Neural cell (in vitro differentiated cells): ENCODE measurements at regions not wholly inside any gene's neighbourhood (a gene's known extent, or its start where the extent isn't known, plus 50 kb on each side); places are given as distances from the start of the nearest gene placed in this dataset.

Source experiments
- H2AFZ ChIP-seq: fragments of 200-600, 300-800 bp; sonication (generic), shearing (Covaris generic); 2 replicates; pipeline ENCODE4 v1.6.0; 2014; ENCODE audit warnings: low read depth, mild to moderate bottlenecking, antibody characterized with exemption, low read length, moderate library complexity
- H3F3A ChIP-seq: fragments of 200-600 bp; shearing (Covaris generic); 2 replicates; pipeline ENCODE4 v1.6.1; 2016; ENCODE audit warnings: mild to moderate bottlenecking, moderate library complexity, mixed read lengths, antibody characterized with exemption, low read length; ENCODE audit not compliant: insufficient read depth, poor library complexity, severe bottlenecking
- H3K27ac ChIP-seq: fragments of 200-600, 300-800 bp; sonication (generic), shearing (Covaris generic); 2 replicates; pipeline ENCODE4 v1.5.1; 2014; ENCODE audit warnings: mild to moderate bottlenecking, low read length, moderate library complexity
- H3K27me3 ChIP-seq: fragments of 300-800, 200-600 bp; sonication (generic), shearing (Covaris generic); 2 replicates; pipeline ENCODE4 v1.6.0; 2014; ENCODE audit warnings: mild to moderate bottlenecking, low read depth, low read length, moderate library complexity; ENCODE audit not compliant: insufficient read depth
- H3K36me3 ChIP-seq: fragments of 300-800, 200-600 bp; sonication (generic), shearing (Covaris generic); 2 replicates; pipeline ENCODE4 v1.5.1; 2014; ENCODE audit warnings: mild to moderate bottlenecking, antibody characterized with exemption, low read length, moderate library complexity; ENCODE audit not compliant: insufficient read depth
- H3K4me2 ChIP-seq: fragments of 300-800, 200-600 bp; sonication (generic), shearing (Covaris generic); 2 replicates; pipeline ENCODE4 v1.6.0; 2014; ENCODE audit warnings: mild to moderate bottlenecking, low read length
- H3K4me3 ChIP-seq: fragments of 300-800, 200-600 bp; sonication (generic), shearing (Covaris generic); 2 replicates; pipeline ENCODE4 v1.5.1; 2014; ENCODE audit warnings: mild to moderate bottlenecking, low read length, moderate library complexity
- H3K79me2 ChIP-seq: fragments of 200-600 bp; shearing (Covaris generic); replicated peaks from 2 replicates; pipeline ENCODE4 v1.6.0; 2014; ENCODE audit warnings: mild to moderate bottlenecking, low read length, moderate library complexity; ENCODE audit not compliant: insufficient read depth
- H3K9ac ChIP-seq: fragments of 300-800, 200-600 bp; sonication (generic), shearing (Covaris generic); 2 replicates; pipeline ENCODE4 v1.6.1; 2016; ENCODE audit warnings: mild to moderate bottlenecking, low read length, mixed read lengths
- H3K9me2 ChIP-seq: fragments of 200-600 bp; shearing (Covaris generic); 2 replicates; pipeline ENCODE4 v1.6.1; 2016; ENCODE audit warnings: mild to moderate bottlenecking, low read length, mixed read lengths; ENCODE audit not compliant: insufficient read depth
- H3K9me3 ChIP-seq: fragments of 200-600, 300-800 bp; sonication (generic), shearing (Covaris generic); 2 replicates; pipeline ENCODE4 v1.6.1; 2016; ENCODE audit warnings: mild to moderate bottlenecking, mixed run types, low read length, moderate library complexity, mixed read lengths
- H4K20me1 ChIP-seq: fragments of 200-600 bp; shearing (Covaris generic); 2 replicates; pipeline ENCODE4 v1.6.1; 2016; ENCODE audit warnings: mild to moderate bottlenecking, mixed run types; ENCODE audit not compliant: insufficient read depth
- CTCF ChIP-seq: fragments of 450-650 bp; IDR thresholded peaks from 2 replicates; pipeline ENCODE4 v1.5.1; 2014; ENCODE audit warnings: antibody characterized with exemption, mild to moderate bottlenecking, moderate library complexity; ENCODE audit not compliant: poor library complexity, severe bottlenecking
- EP300 ChIP-seq: fragments of 450-650 bp; conservative IDR thresholded peaks from 2 replicates; pipeline ENCODE4 v1.6.1; 2014; ENCODE audit warnings: antibody characterized with exemption, mild to moderate bottlenecking, moderate library complexity; ENCODE audit not compliant: poor library complexity, severe bottlenecking
- EZH2 ChIP-seq: fragments of 200-600, 300-800 bp; shearing (Covaris generic), sonication (generic); IDR thresholded peaks from 2 replicates; pipeline ENCODE4 v1.6.1; 2014; ENCODE audit warnings: antibody characterized with exemption, low read length, borderline replicate concordance, mild to moderate bottlenecking; ENCODE audit not compliant: insufficient read depth, poor library complexity, severe bottlenecking
- MXI1 ChIP-seq: fragments of 450-650 bp; conservative IDR thresholded peaks from 2 replicates; pipeline ENCODE4 v1.6.1; 2014; ENCODE audit warnings: antibody characterized with exemption, mild to moderate bottlenecking; ENCODE audit not compliant: poor library complexity, severe bottlenecking
- POLR2AphosphoS5 ChIP-seq: IDR thresholded peaks from 2 replicates; pipeline ENCODE4 v1.6.1; 2012
- RAD21 ChIP-seq: fragments of 450-650 bp; conservative IDR thresholded peaks from 2 replicates; pipeline ENCODE4 v1.6.1; 2014; ENCODE audit warnings: antibody characterized with exemption, mild to moderate bottlenecking, moderate library complexity
- REST ChIP-seq: IDR thresholded peaks from 2 replicates; pipeline ENCODE4 v1.6.1; 2012; ENCODE audit warnings: borderline replicate concordance
- SMC3 ChIP-seq: fragments of 450-650 bp; conservative IDR thresholded peaks from 2 replicates; pipeline ENCODE4 v1.6.1; 2014; ENCODE audit warnings: antibody characterized with exemption, mild to moderate bottlenecking, moderate library complexity; ENCODE audit not compliant: poor library complexity
- TAF1 ChIP-seq: IDR thresholded peaks from 2 replicates; pipeline ENCODE4 v1.6.1; 2012; ENCODE audit warnings: low read depth

- Histone ChIP-seq H3K9me2 (no peaks in the 10 kb centered on the region), H3K4me3 (no peak overlapping the region), H3K27me3 (no peaks in the 10 kb centered on the region), H2AFZ (no peak overlapping the region), H3K4me2 (no peak overlapping the region), H3F3A (no peaks in the 10 kb centered on the region), H3K9me3 (no peaks in the 10 kb centered on the region), H3K27ac (no peak overlapping the region), H3K9ac (no peak overlapping the region), H3K79me2 (no peaks in the 10 kb centered on the region), H4K20me1 (no peaks in the 10 kb centered on the region), H3K36me3 (no peaks in the 10 kb centered on the region)
- no peak for TF ChIP-seq POLR2AphosphoS5
These were observed 71.9 kb upstream of the CHL1 start for GRCh38 chr3:124557-125179.

GRCh38 chr3:128515-129172 is 67.9 kb upstream of the CHL1 start:
- Histone ChIP-seq H3K4me2 (peak overlapping the region; percentile 6), H3K27me3 (no peaks in the 10 kb centered on the region), H4K20me1 (no peaks in the 10 kb centered on the region), H3K36me3 (no peaks in the 10 kb centered on the region), H3K9me3 (no peaks in the 10 kb centered on the region), H3K9ac (no peak overlapping the region), H3K4me3 (no peak overlapping the region), H3F3A (no peaks in the 10 kb centered on the region), H3K27ac (peak overlapping the region; percentile 56), H2AFZ (no peak overlapping the region), H3K79me2 (no peaks in the 10 kb centered on the region), H3K9me2 (no peaks in the 10 kb centered on the region)
- peak; percentile 96 for TF ChIP-seq REST
- TF ChIP-seq EZH2 = no peak
- peak; percentile 96 for TF ChIP-seq EP300
- TF ChIP-seq POLR2AphosphoS5 = peak; percentile 86
- TF ChIP-seq MXI1 = no peak
- TF ChIP-seq SMC3 = peak; percentile 20

GRCh38 chr3:131151-131888 is 65.2 kb upstream of the CHL1 start:
- Histone ChIP-seq H3K27ac (no peak overlapping the region), H3K9me3 (no peaks in the 10 kb centered on the region), H3K9ac (no peak overlapping the region), H3K27me3 (no peaks in the 10 kb centered on the region), H3K79me2 (no peaks in the 10 kb centered on the region), H3K4me3 (no peak overlapping the region), H3K4me2 (no peak overlapping the region), H3F3A (no peaks in the 10 kb centered on the region), H2AFZ (no peak overlapping the region), H4K20me1 (no peaks in the 10 kb centered on the region), H3K9me2 (no peaks in the 10 kb centered on the region), H3K36me3 (no peaks in the 10 kb centered on the region)
- TF ChIP-seq REST (no peak), EZH2 (no peak), SMC3 (no peak), POLR2AphosphoS5 (no peak), CTCF (no peak), EP300 (no peak), TAF1 (no peak), RAD21 (no peak), MXI1 (no peak)
